NT2/D1 (cell line): ENCODE measurements at regions not wholly inside any gene's neighbourhood (a gene's known extent, or its start where the extent isn't known, plus 50 kb on each side); places are given as distances from the start of the nearest gene placed in this dataset.

ENCODE experiments used
- SUZ12 ChIP-seq: IDR thresholded peaks from 2 replicates; pipeline ENCODE4 v1.6.1; 2011; ENCODE audit not compliant: insufficient read length, insufficient read depth; ENCODE audit errors: extremely low read depth
- YY1 ChIP-seq: IDR thresholded peaks from 2 replicates; pipeline ENCODE4 v1.6.1; 2011; ENCODE audit not compliant: insufficient read length, insufficient read depth

DNA sequence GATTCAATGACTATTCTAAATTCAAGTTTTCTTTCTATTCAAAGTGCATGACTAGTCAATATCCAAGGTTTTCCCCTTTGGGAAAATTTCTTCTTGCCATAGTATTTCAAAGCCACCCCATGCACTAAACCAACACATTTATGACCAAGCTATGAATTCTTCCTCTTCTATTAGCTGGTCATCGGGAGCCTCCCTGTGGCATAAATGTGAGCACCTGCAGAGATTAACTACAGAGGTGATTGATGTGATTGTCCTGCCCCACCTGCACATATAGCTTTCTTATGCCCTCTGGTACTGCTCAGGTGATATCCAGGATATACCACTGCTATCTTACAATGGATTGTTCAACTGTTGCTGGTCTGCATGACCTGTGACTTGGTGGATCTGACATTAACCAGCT is 694.9 kb downstream of the ZBBX start:
- TF ChIP-seq YY1, result no peak
- TF ChIP-seq SUZ12, result no peak
